Left renal cortex interstitium (tissue), 4 donors: ENCODE measurements at regions not wholly inside any gene's neighbourhood (a gene's known extent, or its start where the extent isn't known, plus 50 kb on each side); places are given as distances from the start of the nearest gene placed in this dataset.
"Not testable (repeated sequence)": the region's sequence is repeated elsewhere in the genome, so short reads cannot be mapped to it uniquely, and the experiment has no call there.

Experiments used
- DNase-seq, 4 donors: peaks; one replicate each; pipeline ENCODE4 v3.0.0-alpha.2; 2013; ENCODE audit warnings: low read depth in 4 of 4, low spot score in 2 of 4, missing footprints in 1 of 4

- no peak for DNase-seq
Observed at GRCh38 chr16:59959311-59959710, 1225.2 kb upstream of the GOT2 start.

- DNase-seq = no peak
Observed at GRCh38 chr16:59950431-59950830, 1216.3 kb upstream of the GOT2 start.

GRCh38 chr16:59944041-59944440 is 1209.9 kb upstream of the GOT2 start:
- not testable (repeated sequence) for DNase-seq

GRCh38 chr16:59941594-59941993 is 1207.5 kb upstream of the GOT2 start:
- DNase-seq = no peak

- DNase-seq = no peak
Observed at GRCh38 chr16:59920054-59920453, 1185.9 kb upstream of the GOT2 start.

GRCh38 chr16:59913666-59914065 is 1179.5 kb upstream of the GOT2 start:
- DNase-seq = no peak

GRCh38 chr16:59909262-59909661 is 1175.1 kb upstream of the GOT2 start:
- DNase-seq = no peak

- no peak for DNase-seq
Observed at GRCh38 chr16:59907611-59908010, 1173.5 kb upstream of the GOT2 start.

GRCh38 chr16:59905606-59906005 is 1171.5 kb upstream of the GOT2 start:
- DNase-seq = no peak

GRCh38 chr16:59905131-59905530 is 1171.0 kb upstream of the GOT2 start:
- DNase-seq = no peak

- DNase-seq = no peak
Observed at GRCh38 chr16:59899940-59900339, 1165.8 kb upstream of the GOT2 start.

- no peak for DNase-seq
Observed at GRCh38 chr16:59892376-59892775, 1158.3 kb upstream of the GOT2 start.

GRCh38 chr16:59887856-59888255 is 1153.7 kb upstream of the GOT2 start:
- no peak for DNase-seq

- DNase-seq = no peak
Observed at GRCh38 chr16:59886021-59886420, 1151.9 kb upstream of the GOT2 start.

- no peak for DNase-seq
Observed at GRCh38 chr16:59881376-59881775, 1147.3 kb upstream of the GOT2 start.

GRCh38 chr16:59880611-59881010 is 1146.5 kb upstream of the GOT2 start:
- DNase-seq = no peak

- no peak for DNase-seq
Observed at GRCh38 chr16:59878999-59879398, 1144.9 kb upstream of the GOT2 start.

- DNase-seq = no peak
Observed at GRCh38 chr16:59878479-59878878, 1144.4 kb upstream of the GOT2 start.

GRCh38 chr16:59864981-59865666 is 1131.0 kb upstream of the GOT2 start:
- DNase-seq = no peak

GRCh38 chr16:59859676-59860402 is 1125.7 kb upstream of the GOT2 start:
- DNase-seq = no peak

GRCh38 chr16:59854846-59855439 is 1120.8 kb upstream of the GOT2 start:
- DNase-seq = no peak

- DNase-seq = no peak
Observed at GRCh38 chr16:59849716-59850115, 1115.6 kb upstream of the GOT2 start.
